ENCODE measurements at regions not wholly inside any gene's neighbourhood (a gene's known extent, or its start where the extent isn't known, plus 50 kb on each side); places are given as distances from the start of the nearest gene placed in this dataset.

GRCh38 chr3:153023896-153024295, 138.1 kb upstream of the RAP2B start:
- H3K4me1 ChIP-seq (ENCODE audit: control insufficient read depth in 1 of 2, insufficient read depth in 2 of 2, low read length in 2 of 2): peaks cover 0 to 4% of the 10 kb centered on the region in 2 experiments; a peak in 1 of 4 replicates
- ChIA-PET CTCF (no interaction called here), RAD21 (ENCODE audit: low non-redundant PET in 1 of 2, low total read pairs in 2 of 2, uncharacterized antibody in 2 of 2, unreplicated experiment in 2 of 2) (no interaction called here), POLR2A (no interaction called here)
- no TSS peak for BruUV-seq (replicated peaks)
- no peak overlapping the region for H2AFZ ChIP-seq (ENCODE audit: low read depth, low read length, poor library complexity, severe bottlenecking)
- DNase-seq (ENCODE audit: low read depth, low spot score) (no peak), ATAC-seq (no peak)
- H3K4me2 ChIP-seq (ENCODE audit: low read length): no peak overlapping the region
- no peaks in the 10 kb centered on the region for H3K9me2 ChIP-seq (ENCODE audit: insufficient read depth)
- no peak overlapping the region for H3K4me3 ChIP-seq (replicated peaks in 1 of 2; ENCODE audit: low read depth in 1 of 2, low read length in 2 of 2)
- no peak overlapping the region for H3K9ac ChIP-seq (ENCODE audit: low read length)
- no peaks in the 10 kb centered on the region for H3K9me3 ChIP-seq (ENCODE audit: control insufficient read depth in 1 of 2, insufficient read depth in 1 of 2, low read depth in 1 of 2, low read length in 2 of 2)
- no peaks in the 10 kb centered on the region for H3K79me2 ChIP-seq (ENCODE audit: insufficient read depth, low read length)
- intact Hi-C loops (cut with micrococcal nuclease): loop anchor here (10.0 kb wide), 1 partner anchor 1231 kb away; no protein-coding TSS in a partner anchor
- TF ChIP-seq EZH2 (IDR thresholded peaks at IDR 0.05): no peak
- TF ChIP-seq ZFX (IDR thresholded peaks at IDR 0.05): no peak
- TF ChIP-seq CTCF (IDR thresholded peaks at IDR 0.05 in 2 of 3, conservative IDR thresholded peaks at IDR 0.05 in 1 of 3; ENCODE audit: borderline replicate concordance in 1 of 3, insufficient read depth in 1 of 3, low read depth in 2 of 3, low read length in 2 of 3): no peak
- no peak for TF ChIP-seq CEBPB (IDR thresholded peaks at IDR 0.05; ENCODE audit: low read depth)
- TF ChIP-seq POLR2AphosphoS5 (IDR thresholded peaks at IDR 0.05; ENCODE audit: low read depth, low read length): no peak
- TF ChIP-seq ATF3 (IDR thresholded peaks at IDR 0.05): no peak
- no peak for TF ChIP-seq TCF7L2 (IDR thresholded peaks at IDR 0.05; ENCODE audit: borderline replicate concordance, extremely low read depth, insufficient read depth, insufficient read length)
- TF ChIP-seq CBX3 (IDR thresholded peaks at IDR 0.05; ENCODE audit: low read depth): no peak
- no peak for TF ChIP-seq JUND (IDR thresholded peaks at IDR 0.05)
- no peak for TF ChIP-seq SP1 (IDR thresholded peaks at IDR 0.05; ENCODE audit: low read depth)
- TF ChIP-seq ELF1 (IDR thresholded peaks at IDR 0.05; ENCODE audit: borderline replicate concordance, low read depth): no peak
- TF ChIP-seq EZH2phosphoT487 (IDR thresholded peaks at IDR 0.05; ENCODE audit: borderline replicate concordance): no peak
- TF ChIP-seq ZNF274 (IDR thresholded peaks at IDR 0.05; ENCODE audit: low read depth, low read length): no peak
- H4K20me1 ChIP-seq (ENCODE audit: insufficient read depth): no peaks in the 10 kb centered on the region
- no peaks in the 10 kb centered on the region for H3K27me3 ChIP-seq (ENCODE audit: insufficient read depth, low read length)
- no peak overlapping the region for H3K27ac ChIP-seq (ENCODE audit: low read depth, low read length)
- H3K36me3 ChIP-seq (ENCODE audit: control insufficient read depth in 1 of 2, insufficient read depth in 2 of 2, low read length in 2 of 2): no peaks in the 10 kb centered on the region
